ENCODE measurements at regions not wholly inside any gene's neighbourhood (a gene's known extent, or its start where the extent isn't known, plus 50 kb on each side); places are given as distances from the start of the nearest gene placed in this dataset.
"Not testable (repeated sequence)": the region's sequence is repeated elsewhere in the genome, so short reads cannot be mapped to it uniquely, and the experiment has no call there.

DNA sequence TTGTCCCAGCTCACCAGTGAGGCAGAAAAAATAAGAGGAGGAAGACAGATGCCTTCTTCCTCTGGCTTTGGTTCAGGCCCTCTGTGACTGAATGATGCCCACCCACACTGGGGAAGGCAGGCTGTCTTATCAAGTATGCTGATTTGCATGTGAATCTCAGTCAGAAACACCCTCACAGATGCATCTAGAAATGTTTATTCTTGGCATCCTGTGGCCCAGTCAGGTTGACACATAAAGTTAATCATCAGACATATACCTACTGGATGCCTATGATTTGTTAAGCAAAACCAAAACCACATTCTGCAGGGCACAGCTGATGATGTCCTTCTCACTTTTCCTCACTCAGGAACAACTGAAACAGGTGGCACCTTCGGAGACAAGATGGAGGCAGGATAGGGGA, 243.4 kb upstream of the KCNN2 start:
- Histone ChIP-seq H2AFZ (ENCODE audit: low read depth, low read length) (no peak overlapping the region), H3K27me3 (ENCODE audit: insufficient read depth, low read length) (no peaks in the 10 kb centered on the region), H3K4me1 (ENCODE audit: insufficient read depth, low read length) (no peaks in the 10 kb centered on the region), H3K9me3 (ENCODE audit: low read length) (no peaks in the 10 kb centered on the region), H3K36me3 (ENCODE audit: insufficient read depth, low read length) (no peaks in the 10 kb centered on the region), H3K4me3 (ENCODE audit: low read length) (no peak overlapping the region)

DNA sequence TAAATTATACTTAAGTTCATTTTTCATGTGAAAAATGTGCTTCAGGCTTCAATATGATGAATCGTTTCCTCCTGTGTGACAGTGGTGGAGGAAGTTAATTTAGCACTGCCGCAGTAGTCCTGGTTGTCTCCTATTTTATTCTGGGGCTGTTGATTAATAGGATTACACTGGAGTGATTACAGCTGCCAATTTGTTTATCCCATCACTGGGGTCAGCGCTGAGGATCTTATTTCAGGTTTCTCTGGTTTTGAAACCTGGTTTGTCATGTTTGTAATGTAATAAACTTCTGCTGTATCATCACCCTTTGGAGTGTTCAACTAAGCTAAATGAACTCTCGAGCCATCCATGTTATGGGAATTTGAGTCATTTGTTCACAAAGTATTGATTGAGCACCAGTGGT, 241.7 kb upstream of the KCNN2 start:
- Histone ChIP-seq H3K4me1 (ENCODE audit: insufficient read depth, low read length) (no peaks in the 10 kb centered on the region), H3K9me3 (ENCODE audit: low read length) (no peaks in the 10 kb centered on the region), H2AFZ (ENCODE audit: low read depth, low read length) (no peak overlapping the region), H3K27me3 (ENCODE audit: insufficient read depth, low read length) (no peaks in the 10 kb centered on the region), H3K36me3 (ENCODE audit: insufficient read depth, low read length) (no peaks in the 10 kb centered on the region), H3K4me3 (ENCODE audit: low read length) (no peak overlapping the region)

DNA sequence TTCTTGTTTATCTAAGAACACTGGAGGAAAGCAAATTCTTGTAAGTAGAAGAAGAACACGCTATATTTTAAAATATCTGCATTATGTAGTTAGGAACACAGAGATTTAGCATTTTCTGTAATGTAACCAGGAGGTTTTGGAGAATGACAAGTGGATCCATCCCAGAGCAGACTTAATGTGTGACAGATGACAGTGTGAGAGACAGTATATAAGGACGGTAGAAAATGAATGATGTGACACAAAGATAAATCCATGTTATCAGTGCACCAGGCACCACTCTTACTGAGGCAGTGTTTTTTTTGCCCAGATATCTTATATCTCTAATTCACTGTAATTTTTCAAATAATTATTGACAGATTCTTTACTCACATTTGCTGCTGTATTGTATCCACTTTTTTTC, 239.0 kb upstream of the KCNN2 start:
- Histone ChIP-seq H2AFZ (ENCODE audit: low read depth, low read length) (no peak overlapping the region), H3K36me3 (ENCODE audit: insufficient read depth, low read length) (no peaks in the 10 kb centered on the region), H3K4me3 (ENCODE audit: low read length) (no peak overlapping the region), H3K27me3 (ENCODE audit: insufficient read depth, low read length) (no peaks in the 10 kb centered on the region), H3K4me1 (ENCODE audit: insufficient read depth, low read length) (no peaks in the 10 kb centered on the region), H3K9me3 (ENCODE audit: low read length) (no peaks in the 10 kb centered on the region)

DNA sequence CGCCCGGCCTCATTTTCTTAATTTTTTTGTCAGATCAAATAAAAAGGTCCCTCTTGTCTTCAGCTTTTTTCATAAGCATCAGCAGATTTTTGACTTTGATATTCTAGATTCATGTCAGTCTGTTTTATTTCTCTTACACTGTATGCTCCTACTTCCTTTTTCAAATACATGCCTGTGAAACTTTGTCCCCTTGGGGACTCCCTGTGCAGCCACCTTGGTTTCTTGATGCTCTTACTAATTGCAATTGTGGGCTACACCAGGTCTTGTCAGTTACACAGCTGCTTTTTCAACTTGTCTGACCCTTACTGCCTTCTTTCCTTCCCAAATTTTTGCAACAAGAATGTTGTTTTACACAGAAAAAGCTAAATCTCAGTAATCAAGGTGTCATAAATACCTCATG, 238.2 kb upstream of the KCNN2 start:
- H3K4me1 ChIP-seq (ENCODE audit: insufficient read depth, low read length), result no peaks in the 10 kb centered on the region
- H3K4me3 ChIP-seq (ENCODE audit: low read length), result no peak overlapping the region
- H3K36me3 ChIP-seq (ENCODE audit: insufficient read depth, low read length), result no peaks in the 10 kb centered on the region
- H2AFZ ChIP-seq (ENCODE audit: low read depth, low read length), result no peak overlapping the region
- no peaks in the 10 kb centered on the region for H3K9me3 ChIP-seq (ENCODE audit: low read length)
- H3K27me3 ChIP-seq (ENCODE audit: insufficient read depth, low read length), result no peaks in the 10 kb centered on the region

DNA sequence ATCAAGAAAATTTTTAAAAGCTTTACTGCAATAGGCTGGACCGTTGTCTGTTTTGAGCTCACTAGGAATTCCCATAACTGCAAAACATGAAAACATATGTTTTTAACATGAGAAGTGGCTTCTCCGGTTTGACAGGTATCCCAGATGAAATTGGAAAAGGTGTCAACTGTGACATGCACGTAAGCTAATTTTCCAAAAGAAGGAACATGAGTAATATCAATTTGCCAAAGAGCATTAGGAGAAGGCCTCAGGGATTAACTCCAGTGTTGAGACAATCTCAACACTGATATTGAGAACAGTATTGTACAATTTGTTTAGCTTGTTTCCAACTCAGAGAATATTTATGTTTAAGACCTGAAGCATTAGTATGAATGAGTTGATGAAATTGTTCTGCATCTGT, 215.5 kb upstream of the KCNN2 start:
- Histone ChIP-seq H3K4me3 (ENCODE audit: low read length) (no peak overlapping the region), H3K4me1 (ENCODE audit: insufficient read depth, low read length) (no peaks in the 10 kb centered on the region), H3K36me3 (ENCODE audit: insufficient read depth, low read length) (no peaks in the 10 kb centered on the region), H3K9me3 (ENCODE audit: low read length) (no peaks in the 10 kb centered on the region), H3K27me3 (ENCODE audit: insufficient read depth, low read length) (no peaks in the 10 kb centered on the region), H2AFZ (ENCODE audit: low read depth, low read length) (no peak overlapping the region)

DNA sequence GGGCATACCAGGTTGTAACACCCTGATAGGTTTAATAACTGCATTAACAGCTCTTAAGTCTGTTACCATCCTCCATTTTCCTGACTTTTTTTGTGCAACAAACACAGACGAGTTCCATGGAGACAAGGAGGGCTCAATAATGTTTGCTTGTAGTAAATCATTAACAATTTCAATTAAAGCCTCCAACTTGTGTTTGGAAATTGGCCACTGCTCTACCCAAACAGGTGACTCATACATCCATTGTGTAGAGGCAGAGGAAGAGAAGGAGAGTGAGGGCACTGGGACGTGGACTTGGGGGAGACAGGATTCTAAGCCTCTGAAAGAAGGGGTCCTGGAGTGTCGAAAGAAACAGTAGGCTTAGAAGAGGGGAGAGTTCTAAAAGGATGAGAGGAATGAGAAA, 213.6 kb upstream of the KCNN2 start:
- Histone ChIP-seq H3K27me3 (ENCODE audit: insufficient read depth, low read length) (no peaks in the 10 kb centered on the region), H3K36me3 (ENCODE audit: insufficient read depth, low read length) (no peaks in the 10 kb centered on the region), H3K9me3 (ENCODE audit: low read length) (no peaks in the 10 kb centered on the region), H3K4me3 (ENCODE audit: low read length) (no peak overlapping the region), H3K4me1 (ENCODE audit: insufficient read depth, low read length) (no peaks in the 10 kb centered on the region), H2AFZ (ENCODE audit: low read depth, low read length) (no peak overlapping the region)

DNA sequence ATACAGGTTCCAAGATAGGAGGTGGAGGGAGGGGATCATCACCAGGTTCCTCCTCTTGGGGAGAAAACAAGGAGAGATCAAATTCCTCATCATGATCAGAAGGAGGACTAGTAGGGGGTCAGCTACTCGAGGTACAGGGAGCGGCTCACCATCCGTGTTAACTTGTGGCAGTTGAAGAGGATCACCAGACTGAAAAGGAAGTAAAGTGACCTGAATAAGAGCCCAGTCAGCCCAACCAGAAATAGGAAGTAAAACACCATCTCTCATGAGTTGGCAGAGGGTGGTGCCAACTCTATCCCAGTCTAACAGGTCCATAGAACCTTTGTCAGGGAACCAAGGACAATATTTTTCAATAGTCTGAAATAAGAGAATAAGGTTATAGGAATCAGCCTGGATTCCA, 213.1 kb upstream of the KCNN2 start:
- not testable (repeated sequence) for H2AFZ ChIP-seq (ENCODE audit: low read depth, low read length); H3K4me1 ChIP-seq (ENCODE audit: insufficient read depth, low read length); H3K36me3 ChIP-seq (ENCODE audit: insufficient read depth, low read length); H3K27me3 ChIP-seq (ENCODE audit: insufficient read depth, low read length); H3K4me3 ChIP-seq (ENCODE audit: low read length); H3K9me3 ChIP-seq (ENCODE audit: low read length)

DNA sequence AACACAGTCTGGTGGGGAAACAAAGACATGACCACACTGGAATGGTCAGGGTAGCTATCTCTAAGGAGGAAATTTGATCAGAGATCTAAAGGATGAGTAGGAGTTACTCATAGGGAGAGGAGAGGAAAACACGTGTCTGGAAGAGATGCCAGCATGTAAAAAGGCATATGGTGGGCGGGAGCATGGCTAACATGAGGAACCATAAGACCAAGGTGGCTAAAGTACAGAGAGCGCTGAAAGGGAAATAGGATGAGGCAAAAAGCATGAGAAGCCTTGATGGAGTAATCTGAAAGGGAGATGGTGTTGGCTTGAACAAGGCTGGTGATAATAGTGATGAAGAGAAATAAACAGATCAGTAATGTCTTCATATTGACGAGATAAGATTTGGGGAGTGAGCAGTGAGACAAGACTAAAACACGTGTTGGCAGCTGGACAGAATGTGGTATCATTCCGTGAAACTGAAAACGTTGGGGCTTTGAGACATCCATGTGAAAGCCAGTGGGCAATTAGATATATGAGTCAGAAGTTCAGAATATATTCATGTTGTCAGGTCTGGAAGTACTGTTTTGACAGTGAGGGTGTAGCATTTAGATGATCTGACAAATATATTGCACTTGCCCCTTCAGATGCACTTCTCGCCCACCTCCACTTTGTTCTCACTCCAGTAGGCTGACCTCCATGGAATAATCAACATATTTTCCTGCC, 209.1 kb upstream of the KCNN2 start:
- no peaks in the 10 kb centered on the region for H3K27me3 ChIP-seq (ENCODE audit: insufficient read depth, low read length)
- no peak overlapping the region for H2AFZ ChIP-seq (ENCODE audit: low read depth, low read length)
- H3K36me3 ChIP-seq (ENCODE audit: insufficient read depth, low read length), result no peaks in the 10 kb centered on the region
- H3K4me3 ChIP-seq (ENCODE audit: low read length), result no peak overlapping the region
- H3K4me1 ChIP-seq (ENCODE audit: insufficient read depth, low read length), result no peaks in the 10 kb centered on the region
- H3K9me3 ChIP-seq (ENCODE audit: low read length), result no peaks in the 10 kb centered on the region

DNA sequence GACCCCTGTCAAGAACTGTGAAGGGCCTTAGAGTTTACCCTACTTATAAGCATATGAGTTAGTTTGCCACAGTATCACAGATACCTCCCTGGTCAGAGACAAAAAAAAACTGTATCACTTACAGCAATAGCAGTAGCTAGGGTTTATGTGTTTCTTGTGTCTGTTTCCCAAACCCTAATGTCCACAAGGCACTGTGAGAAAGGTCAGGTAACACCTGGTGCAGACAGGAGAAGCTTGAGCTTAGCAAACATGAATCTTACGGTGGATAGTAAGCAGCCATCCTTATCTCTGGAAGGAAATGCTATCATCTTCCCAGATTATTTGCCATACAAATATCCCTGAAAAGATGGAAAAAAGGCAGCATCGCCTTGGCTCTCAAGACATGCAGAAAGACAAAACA, 208.5 kb upstream of the KCNN2 start:
- Histone ChIP-seq H3K4me1 (ENCODE audit: insufficient read depth, low read length) (no peaks in the 10 kb centered on the region), H2AFZ (ENCODE audit: low read depth, low read length) (no peak overlapping the region), H3K27me3 (ENCODE audit: insufficient read depth, low read length) (no peaks in the 10 kb centered on the region)

DNA sequence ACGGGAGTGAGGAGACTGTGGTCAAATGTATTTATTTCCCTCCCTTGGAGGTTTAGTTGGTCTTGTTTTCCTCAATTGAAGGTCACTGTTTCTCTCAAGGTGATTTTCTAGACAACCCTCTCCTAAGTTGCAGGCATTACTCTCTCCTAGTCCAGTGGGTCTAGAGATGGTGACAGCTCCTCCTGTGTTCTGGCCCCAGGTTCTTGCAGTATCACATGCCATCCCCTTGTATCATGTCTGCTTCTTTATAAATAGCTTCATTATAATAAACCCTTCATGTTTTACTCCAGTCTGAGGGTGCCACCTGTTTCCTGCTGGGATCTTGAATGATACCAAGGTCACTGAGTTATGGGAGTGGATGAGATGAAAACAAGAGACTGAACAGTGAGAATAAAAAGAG, 208.0 kb upstream of the KCNN2 start:
- Histone ChIP-seq H3K27me3 (ENCODE audit: insufficient read depth, low read length) (no peaks in the 10 kb centered on the region), H3K9me3 (ENCODE audit: low read length) (no peaks in the 10 kb centered on the region), H3K4me3 (ENCODE audit: low read length) (no peak overlapping the region), H3K36me3 (ENCODE audit: insufficient read depth, low read length) (no peaks in the 10 kb centered on the region), H2AFZ (ENCODE audit: low read depth, low read length) (no peak overlapping the region), H3K4me1 (ENCODE audit: insufficient read depth, low read length) (no peaks in the 10 kb centered on the region)

More for the DNA sequence above, 208.5 kb upstream of the KCNN2 start:
- Histone ChIP-seq H3K9me3 (ENCODE audit: low read length) (no peaks in the 10 kb centered on the region), H3K36me3 (ENCODE audit: insufficient read depth, low read length) (no peaks in the 10 kb centered on the region), H3K4me3 (ENCODE audit: low read length) (no peak overlapping the region)

DNA sequence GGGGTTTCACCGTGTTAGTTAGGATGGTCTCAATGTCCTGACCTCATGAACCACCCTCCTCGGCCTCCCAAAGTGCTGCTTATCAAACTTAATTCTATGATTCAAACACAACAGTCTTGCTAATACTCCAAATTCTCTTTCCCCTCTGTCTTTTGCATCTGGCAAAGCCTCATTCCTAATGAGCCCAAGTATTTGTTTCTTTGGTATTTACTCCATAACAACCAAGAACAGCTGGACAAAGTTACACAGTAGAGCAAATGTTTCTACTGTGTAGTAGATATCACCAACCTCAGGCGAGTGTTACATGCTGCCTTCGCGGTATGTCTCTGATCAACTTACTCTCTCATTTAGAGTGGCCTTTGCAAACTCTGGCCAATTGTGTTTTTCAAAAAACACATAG, 195.8 kb upstream of the KCNN2 start:
- Histone ChIP-seq H3K4me3 (ENCODE audit: low read length) (no peak overlapping the region), H3K27me3 (ENCODE audit: insufficient read depth, low read length) (no peaks in the 10 kb centered on the region), H3K4me1 (ENCODE audit: insufficient read depth, low read length) (no peaks in the 10 kb centered on the region), H3K9me3 (ENCODE audit: low read length) (no peaks in the 10 kb centered on the region), H2AFZ (ENCODE audit: low read depth, low read length) (no peak overlapping the region), H3K36me3 (ENCODE audit: insufficient read depth, low read length) (no peaks in the 10 kb centered on the region)

DNA sequence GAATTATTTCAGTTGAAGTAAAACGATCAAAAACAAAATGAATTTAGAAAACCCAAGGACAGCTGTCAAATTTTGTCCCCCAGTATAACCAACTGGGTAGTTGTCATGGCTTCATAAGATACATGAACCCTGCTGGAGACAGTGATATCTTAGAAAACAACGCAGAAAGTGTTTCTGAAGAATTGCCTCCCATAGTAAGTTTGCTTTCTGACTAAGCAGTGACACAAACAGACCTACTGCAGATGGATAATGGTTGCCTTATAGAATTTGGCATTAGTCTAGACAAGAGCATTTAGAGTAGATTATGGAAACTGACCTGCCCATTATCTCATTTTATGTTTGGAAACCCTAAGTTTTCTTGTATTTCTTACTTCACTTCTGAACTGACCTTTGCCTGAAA, 187.7 kb upstream of the KCNN2 start:
- Histone ChIP-seq H3K4me3 (ENCODE audit: low read length) (no peak overlapping the region), H3K36me3 (ENCODE audit: insufficient read depth, low read length) (no peaks in the 10 kb centered on the region), H3K27me3 (ENCODE audit: insufficient read depth, low read length) (no peaks in the 10 kb centered on the region), H2AFZ (ENCODE audit: low read depth, low read length) (no peak overlapping the region), H3K9me3 (ENCODE audit: low read length) (no peaks in the 10 kb centered on the region), H3K4me1 (ENCODE audit: insufficient read depth, low read length) (no peaks in the 10 kb centered on the region)

DNA sequence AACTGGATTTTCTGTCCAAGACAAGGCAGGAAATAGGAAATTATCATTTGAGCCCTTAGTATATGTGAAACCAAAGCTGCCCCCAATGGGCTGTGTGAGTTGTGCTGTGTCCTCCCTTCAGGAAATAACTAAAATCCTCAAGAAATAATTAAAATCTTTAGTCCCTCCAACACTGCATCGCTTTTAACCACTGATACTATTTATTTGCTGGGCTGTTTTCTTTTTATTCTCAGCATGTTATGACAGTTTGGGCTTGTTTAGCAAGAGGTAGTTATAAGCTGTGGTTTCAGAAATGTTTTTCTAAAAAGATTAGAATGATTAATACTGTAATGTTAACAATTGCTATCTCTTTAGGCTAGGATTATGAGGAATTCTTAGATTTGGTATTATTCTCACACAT, 187.0 kb upstream of the KCNN2 start:
- Histone ChIP-seq H3K27me3 (ENCODE audit: insufficient read depth, low read length) (no peaks in the 10 kb centered on the region), H3K9me3 (ENCODE audit: low read length) (no peaks in the 10 kb centered on the region), H2AFZ (ENCODE audit: low read depth, low read length) (no peak overlapping the region), H3K4me3 (ENCODE audit: low read length) (no peak overlapping the region), H3K36me3 (ENCODE audit: insufficient read depth, low read length) (no peaks in the 10 kb centered on the region), H3K4me1 (ENCODE audit: insufficient read depth, low read length) (no peaks in the 10 kb centered on the region)

DNA sequence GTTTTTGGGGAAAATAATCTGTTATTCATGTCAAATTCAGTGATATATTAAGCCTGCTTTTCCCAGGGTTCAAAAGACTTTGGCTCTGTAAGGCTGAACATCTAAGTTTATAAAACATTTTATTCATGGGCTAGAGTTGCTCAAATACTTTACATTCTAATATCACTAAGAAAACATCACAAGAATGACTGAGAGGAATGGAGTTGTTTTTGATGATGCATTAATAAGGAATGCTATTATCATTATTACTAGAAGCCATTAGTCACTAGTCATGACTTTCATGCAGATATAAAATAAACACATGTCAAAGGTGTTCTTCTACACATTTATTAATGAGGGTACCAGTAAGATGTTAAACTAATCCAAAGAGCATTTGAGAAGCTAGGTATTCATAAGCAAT, 185.5 kb upstream of the KCNN2 start:
- no peak overlapping the region for H3K4me3 ChIP-seq (ENCODE audit: low read length)

More for the DNA sequence above, 185.5 kb upstream of the KCNN2 start:
- Histone ChIP-seq H3K27me3 (ENCODE audit: insufficient read depth, low read length) (no peaks in the 10 kb centered on the region), H3K36me3 (ENCODE audit: insufficient read depth, low read length) (no peaks in the 10 kb centered on the region), H2AFZ (ENCODE audit: low read depth, low read length) (no peak overlapping the region), H3K4me1 (ENCODE audit: insufficient read depth, low read length) (no peaks in the 10 kb centered on the region), H3K9me3 (ENCODE audit: low read length) (no peaks in the 10 kb centered on the region)

Measured in neuron (in vitro differentiated cells).